ENCODE measurements at regions not wholly inside any gene's neighbourhood (a gene's known extent, or its start where the extent isn't known, plus 50 kb on each side); places are given as distances from the start of the nearest gene placed in this dataset.

GRCh38 chr3:95394286-95394685, 1331.4 kb downstream of the NSUN3 start:
- no peak for TF ChIP-seq CTCF (conservative IDR thresholded peaks at IDR 0.05)
- no peak overlapping the region for H3K27ac ChIP-seq

DNA sequence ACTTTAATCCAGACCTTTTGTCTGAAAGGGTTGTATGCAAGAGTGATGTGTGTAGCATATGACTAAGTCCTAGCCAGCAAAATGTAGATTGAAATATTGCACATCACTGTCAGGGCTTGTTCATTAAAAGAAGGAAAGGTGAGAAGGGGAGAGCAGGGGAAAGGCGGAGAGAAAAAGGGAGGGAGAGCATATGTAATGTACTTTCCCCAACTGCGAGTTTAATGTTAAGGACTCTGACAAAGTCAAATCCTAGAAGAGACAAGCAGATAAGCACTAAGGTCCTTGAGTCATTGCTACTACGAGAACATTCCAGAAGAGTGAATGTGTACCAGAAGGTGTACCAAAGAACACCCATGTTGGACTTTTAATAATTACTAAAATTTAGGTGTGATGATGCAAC, 1336.7 kb downstream of the NSUN3 start:
- H3K27ac ChIP-seq, result no peak overlapping the region
- no peak for TF ChIP-seq CTCF (conservative IDR thresholded peaks at IDR 0.05)

DNA sequence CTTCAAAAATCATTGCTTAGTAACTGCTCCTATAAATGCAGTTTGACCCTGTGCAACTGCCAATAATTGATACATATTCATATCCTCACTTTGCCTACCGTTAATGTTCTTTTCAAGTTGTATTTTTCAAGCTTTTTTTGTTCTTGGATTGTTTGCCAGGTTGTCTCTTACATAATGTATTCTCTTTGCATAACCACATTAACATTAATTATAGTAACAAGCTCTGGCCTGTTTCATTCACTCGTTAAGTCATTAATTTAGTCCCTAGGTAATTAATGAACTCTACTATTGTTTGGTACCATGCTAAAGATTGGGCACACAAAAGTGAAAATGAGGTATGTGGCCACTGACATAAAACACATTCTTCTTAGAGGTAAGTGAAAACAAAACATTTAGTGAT, 1338.8 kb downstream of the NSUN3 start:
- no peak overlapping the region for H3K27ac ChIP-seq
- TF ChIP-seq CTCF (conservative IDR thresholded peaks at IDR 0.05), result no peak

GRCh38 chr3:95407709-95408463, 1345.0 kb downstream of the NSUN3 start:
- H3K27ac ChIP-seq, result no peak overlapping the region
- no peak for TF ChIP-seq CTCF (conservative IDR thresholded peaks at IDR 0.05)

DNA sequence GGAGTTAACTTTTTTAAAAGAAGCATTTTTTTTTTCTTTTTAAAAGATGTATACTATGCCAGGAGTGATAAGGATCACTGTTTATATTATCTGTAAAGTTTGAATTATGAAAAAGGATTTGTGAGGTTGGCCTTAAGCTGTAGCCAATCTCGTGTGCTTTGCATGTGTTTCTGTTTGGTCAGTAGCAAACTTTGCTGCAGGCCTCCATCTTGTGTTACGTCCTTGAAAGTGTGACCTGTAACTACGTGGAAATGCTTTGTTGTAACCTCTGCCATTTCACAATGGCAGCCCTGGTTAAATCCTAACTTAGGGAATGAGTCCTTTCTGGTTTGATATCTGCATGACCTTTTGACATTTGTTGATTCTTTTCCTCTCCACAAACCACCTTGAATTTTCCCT, 1345.6 kb downstream of the NSUN3 start:
- no peak for TF ChIP-seq CTCF (conservative IDR thresholded peaks at IDR 0.05)
- H3K27ac ChIP-seq, result no peak overlapping the region

- no peak overlapping the region for H3K27ac ChIP-seq
- TF ChIP-seq CTCF (conservative IDR thresholded peaks at IDR 0.05), result no peak
Measured at GRCh38 chr3:95418251-95418650, 1355.4 kb downstream of the NSUN3 start.

DNA sequence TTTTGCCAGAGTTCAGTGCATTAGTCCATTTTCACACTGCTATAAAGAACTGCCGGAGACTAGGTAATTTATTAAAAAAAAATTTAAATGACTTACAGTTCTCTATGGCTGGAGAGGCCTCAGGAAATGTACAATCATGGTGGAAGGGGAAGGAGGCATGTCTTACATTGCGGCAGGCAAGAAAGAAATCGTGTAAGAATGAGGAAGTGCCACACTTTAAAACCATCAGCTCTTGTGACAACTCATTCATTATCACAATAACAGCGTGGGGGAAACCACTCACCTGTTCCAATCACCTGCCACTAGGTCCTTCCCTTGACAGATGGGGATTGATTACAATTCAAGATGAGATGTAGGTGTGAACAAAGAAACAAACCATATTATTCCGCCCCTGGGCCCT, 1361.4 kb downstream of the NSUN3 start:
- no peak for TF ChIP-seq CTCF (conservative IDR thresholded peaks at IDR 0.05)
- no peak overlapping the region for H3K27ac ChIP-seq
